ENCODE measurements at regions not wholly inside any gene's neighbourhood (a gene's known extent, or its start where the extent isn't known, plus 50 kb on each side); places are given as distances from the start of the nearest gene placed in this dataset.

GRCh38 chr13:104823709-104824108 is 1711.8 kb downstream of the EFNB2 start:
- intact Hi-C loops (cut with DNase I) = no loop called here

DNA sequence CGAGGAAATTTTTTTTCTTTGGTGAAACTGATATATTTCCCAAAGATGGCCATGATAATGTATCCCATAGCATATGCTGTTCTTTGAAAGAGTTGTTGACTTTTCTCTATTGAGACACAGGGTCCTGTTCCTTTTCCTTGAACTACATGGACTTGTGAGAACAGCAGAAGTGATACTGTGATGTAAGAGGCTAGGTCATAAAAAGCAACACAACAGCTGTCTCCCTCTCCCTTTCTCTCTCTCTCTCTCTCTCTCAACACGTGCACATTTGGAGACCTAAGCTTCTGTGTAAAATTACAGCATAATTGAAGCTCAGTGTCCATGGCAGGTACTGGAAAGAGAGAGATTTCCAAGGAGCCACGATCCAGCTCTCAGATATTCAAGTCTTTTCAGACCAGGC is 1712.4 kb downstream of the EFNB2 start:
- DNase-seq = no peak
- intact Hi-C loops (cut with DNase I) = no loop called here

More at GRCh38 chr13:104823709-104824108, 1711.8 kb downstream of the EFNB2 start:
- no peak for DNase-seq

- intact Hi-C loops (cut with DNase I) = no loop called here
- DNase-seq = no peak
Observed at GRCh38 chr13:104817271-104817670, 1718.2 kb downstream of the EFNB2 start.

DNA sequence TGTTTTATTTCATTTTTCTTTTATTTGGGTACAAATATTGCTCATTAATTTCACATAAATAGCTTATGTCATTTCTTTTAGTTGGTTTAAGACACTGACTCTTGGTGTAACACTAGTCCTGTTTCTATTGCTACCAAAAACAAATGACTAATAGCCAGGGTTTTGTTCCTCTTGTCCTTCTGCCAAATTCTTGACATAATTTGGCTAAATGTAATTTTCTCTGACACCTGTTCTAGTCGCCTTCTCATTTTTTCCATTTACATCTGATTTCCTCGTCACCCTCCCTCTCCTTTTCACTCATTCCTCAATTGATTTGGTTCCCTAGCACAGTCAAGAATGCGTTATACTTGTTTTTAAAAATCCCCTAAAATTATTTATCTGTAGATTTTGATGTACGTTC is 1718.7 kb downstream of the EFNB2 start:
- DNase-seq = no peak
- intact Hi-C loops (cut with DNase I) = no loop called here

- intact Hi-C loops (cut with DNase I) = no loop called here
- DNase-seq = no peak
Observed at GRCh38 chr13:104810242-104810641, 1725.2 kb downstream of the EFNB2 start.

- intact Hi-C loops (cut with DNase I) = no loop called here
- no peak for DNase-seq
Observed at GRCh38 chr13:104809483-104809882, 1726.0 kb downstream of the EFNB2 start.

DNA sequence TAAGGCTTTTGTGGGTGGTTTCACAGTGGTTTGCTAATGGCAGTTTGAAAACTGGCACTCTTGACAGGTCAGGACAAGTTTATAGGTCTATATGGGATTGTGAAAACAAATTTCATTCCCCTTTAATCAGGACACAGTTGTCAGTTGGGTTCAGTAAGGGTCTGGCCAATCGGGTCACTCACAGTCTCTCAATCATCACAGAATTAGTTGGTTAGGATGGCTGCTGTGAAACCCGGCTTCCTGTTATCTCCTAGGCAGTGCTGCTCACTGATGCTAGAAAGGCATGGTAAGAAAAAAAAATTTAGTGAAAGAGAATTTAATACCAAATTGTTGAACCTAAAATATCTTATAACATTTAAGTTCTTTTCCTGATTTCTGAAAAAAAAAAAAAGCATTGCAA is 1730.1 kb downstream of the EFNB2 start:
- intact Hi-C loops (cut with DNase I) = no loop called here
- no peak for DNase-seq

DNA sequence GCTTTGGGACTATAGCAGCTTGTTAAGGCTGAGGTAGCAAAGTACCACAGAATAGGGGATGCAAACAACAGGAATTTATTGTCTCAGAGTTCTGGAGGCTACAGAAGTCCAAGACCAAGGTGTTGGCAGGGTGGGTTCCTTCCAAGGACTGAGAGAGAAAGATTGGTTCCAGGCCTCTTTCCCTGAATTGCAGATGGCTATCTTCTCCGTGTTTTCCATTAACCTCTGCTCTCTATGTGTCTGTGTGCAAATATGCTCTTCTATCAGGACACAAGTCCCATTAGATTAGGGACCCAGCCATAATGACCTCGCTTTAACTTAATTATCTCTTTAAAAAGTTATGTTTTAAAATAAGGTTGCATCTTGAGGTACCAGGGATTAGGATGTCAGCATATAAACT is 1732.9 kb upstream of the SLC10A2 start:
- intact Hi-C loops (cut with DNase I) = no loop called here
- DNase-seq = no peak

DNA sequence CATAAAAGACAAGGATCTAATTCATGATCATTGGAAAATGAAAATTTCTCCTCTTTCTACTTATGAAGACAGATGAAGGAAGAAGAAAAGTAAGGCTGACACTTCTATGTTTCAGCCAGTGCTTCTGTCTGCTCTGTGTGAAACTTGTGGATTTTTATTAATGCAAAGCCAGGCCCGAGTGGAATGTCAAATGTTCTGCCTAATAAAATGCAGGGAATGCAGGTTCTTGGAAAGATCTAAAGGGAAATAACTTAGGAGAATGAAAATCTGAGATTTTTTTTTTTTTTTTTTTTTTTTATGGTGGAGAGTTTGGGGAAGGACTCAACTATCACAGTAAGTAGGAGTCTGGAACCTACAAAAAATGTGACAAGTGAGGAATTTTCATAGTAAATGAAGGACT is 1732.3 kb upstream of the SLC10A2 start:
- intact Hi-C loops (cut with DNase I) = no loop called here
- no peak for DNase-seq

- DNase-seq = no peak
- intact Hi-C loops (cut with DNase I) = no loop called here
Observed at GRCh38 chr13:104796581-104796980, 1730.4 kb upstream of the SLC10A2 start.

GRCh38 chr13:104785952-104786351 is 1719.7 kb upstream of the SLC10A2 start:
- intact Hi-C loops (cut with DNase I) = no loop called here
- no peak for DNase-seq

DNA sequence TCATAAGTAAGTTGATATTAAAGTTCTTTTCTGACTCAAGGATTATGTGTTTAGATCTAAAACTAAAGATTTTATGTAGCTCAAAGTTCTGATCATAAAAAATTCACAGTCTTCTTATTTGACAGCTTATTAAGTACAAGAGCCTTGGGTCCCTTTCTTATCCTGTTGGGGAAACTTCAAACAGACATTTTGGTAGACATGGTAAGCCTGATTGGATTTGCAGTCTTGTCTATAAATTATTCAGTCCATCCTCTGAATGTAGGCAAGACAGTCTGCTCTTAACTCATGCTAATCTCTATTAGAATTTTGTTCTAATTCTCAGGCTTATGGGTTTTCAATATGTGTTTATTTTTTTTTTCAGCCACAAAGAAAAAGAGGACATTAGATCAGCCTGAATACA is 1718.7 kb upstream of the SLC10A2 start:
- intact Hi-C loops (cut with DNase I) = no loop called here
- no peak for DNase-seq

- no peak for DNase-seq
Observed at GRCh38 chr13:104782741-104783140, 1716.5 kb upstream of the SLC10A2 start.

DNA sequence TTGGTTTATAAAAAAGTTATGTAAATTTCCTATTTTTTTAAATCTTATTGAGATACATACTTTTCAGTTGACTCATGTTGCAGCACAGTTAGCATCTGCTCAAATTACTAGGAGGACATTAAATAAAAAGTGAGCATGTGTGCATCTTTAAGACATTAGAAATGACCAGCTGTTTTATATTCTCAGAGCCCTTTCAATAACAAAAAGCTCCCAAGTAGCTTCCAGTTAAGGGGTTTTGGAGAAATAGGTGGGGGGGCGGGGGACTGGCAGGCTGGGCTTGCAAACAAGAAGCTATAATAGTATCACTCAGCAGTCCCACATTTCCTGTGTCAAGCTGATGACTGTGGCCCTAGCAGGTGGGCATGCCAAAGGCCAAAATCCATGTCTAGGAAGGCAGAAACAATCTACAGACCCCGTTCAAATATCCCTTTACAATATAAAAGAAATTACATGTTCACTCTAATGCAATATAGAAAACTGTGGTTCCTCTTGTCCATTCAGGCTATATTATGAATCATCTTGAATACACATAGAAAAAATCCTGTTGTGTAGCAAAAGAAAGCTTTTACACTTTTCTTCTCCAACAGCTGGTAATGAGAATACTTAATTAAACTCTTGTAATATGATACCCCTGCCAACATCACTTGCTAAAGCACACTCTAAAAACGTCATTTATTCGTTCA is 1713.2 kb upstream of the SLC10A2 start:
- no peak for DNase-seq
- intact Hi-C loops (cut with DNase I) = no loop called here

More at GRCh38 chr13:104782741-104783140, 1716.5 kb upstream of the SLC10A2 start:
- intact Hi-C loops (cut with DNase I) = no loop called here

DNA sequence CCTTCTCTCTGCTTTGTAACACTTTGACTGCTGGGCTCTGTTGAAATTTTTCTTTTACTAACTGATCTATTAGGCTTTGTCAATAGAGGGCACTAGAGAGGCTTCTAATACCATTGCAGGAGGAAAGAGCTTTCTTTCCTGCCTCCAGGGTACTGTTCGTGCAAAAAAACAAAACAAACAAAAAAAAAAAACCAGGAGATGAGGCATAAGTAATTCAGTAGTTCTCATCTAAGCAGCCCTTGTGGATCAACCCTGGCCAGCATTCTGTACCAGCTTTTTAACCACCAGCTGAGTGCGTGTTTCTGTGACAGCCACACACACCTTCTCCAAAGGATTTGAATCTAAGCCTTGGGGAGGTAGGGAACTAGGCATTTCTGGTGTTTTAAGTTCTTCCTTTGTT is 1707.6 kb upstream of the SLC10A2 start:
- intact Hi-C loops (cut with DNase I) = no loop called here
- DNase-seq = no peak

DNA sequence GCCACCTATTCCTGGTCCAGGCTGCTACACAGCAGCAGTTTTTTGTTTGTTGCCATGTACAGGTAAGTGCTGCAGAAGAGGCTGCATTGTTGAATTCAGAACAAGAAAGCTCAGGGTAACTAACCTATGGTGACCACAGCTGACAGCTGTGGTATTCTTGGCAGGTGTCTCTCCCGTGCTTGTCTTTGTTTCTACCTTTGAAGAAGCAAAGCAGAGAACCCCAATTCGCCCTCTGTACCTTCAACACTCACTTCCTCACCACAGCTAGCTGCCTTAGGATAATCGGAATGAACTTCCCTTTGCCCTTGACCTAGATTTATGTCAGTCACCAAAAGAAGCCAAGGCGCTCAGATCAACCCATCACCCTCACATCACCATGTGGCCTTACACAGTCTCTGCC is 1703.3 kb upstream of the SLC10A2 start:
- intact Hi-C loops (cut with DNase I) = no loop called here
- DNase-seq = no peak

- intact Hi-C loops (cut with DNase I) = no loop called here
- no peak for DNase-seq
Observed at GRCh38 chr13:104766319-104766718, 1700.1 kb upstream of the SLC10A2 start.

DNA sequence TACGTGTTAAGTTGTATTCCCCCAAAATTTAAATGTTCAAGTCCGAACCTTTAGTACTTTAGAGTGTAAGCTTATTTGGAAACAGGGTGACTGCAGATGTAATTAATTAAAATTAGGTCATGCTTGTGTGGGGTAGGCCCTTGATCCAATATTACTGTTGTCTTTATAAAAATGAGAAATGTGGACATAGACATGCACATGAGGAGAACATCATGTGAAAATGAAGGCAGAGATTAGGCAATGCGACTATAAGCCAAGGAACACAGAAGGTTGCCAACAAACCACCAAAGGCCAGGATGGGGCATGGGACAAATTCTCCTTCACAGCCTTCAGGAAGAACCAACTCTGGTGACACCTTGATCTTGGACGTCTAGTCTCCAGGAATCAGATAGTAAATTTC is 1698.4 kb upstream of the SLC10A2 start:
- intact Hi-C loops (cut with DNase I) = no loop called here

GRCh38 chr13:104759069-104759468 is 1692.9 kb upstream of the SLC10A2 start:
- DNase-seq = no peak
- intact Hi-C loops (cut with DNase I) = no loop called here

More for the DNA sequence above, 1698.4 kb upstream of the SLC10A2 start:
- no peak for DNase-seq

DNA sequence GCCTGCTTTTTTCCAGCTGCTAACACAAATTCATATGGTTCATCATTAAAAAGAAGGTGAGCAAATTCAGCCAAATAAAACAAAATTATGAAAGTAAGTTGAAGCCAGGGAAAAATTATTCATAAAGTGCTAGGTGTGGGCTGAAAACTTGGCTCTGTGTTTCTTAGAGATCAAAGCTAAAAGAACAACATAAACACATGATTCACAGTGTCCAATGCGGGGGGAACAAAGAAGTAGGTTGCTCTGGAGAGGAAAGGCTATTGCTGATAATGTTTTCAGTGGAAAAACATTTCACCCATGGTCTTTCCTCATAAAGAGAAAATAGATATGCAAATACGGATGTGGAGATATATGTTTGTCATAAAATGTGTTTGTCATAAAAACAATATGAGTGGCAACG is 1691.5 kb upstream of the SLC10A2 start:
- intact Hi-C loops (cut with DNase I) = no loop called here

DNA sequence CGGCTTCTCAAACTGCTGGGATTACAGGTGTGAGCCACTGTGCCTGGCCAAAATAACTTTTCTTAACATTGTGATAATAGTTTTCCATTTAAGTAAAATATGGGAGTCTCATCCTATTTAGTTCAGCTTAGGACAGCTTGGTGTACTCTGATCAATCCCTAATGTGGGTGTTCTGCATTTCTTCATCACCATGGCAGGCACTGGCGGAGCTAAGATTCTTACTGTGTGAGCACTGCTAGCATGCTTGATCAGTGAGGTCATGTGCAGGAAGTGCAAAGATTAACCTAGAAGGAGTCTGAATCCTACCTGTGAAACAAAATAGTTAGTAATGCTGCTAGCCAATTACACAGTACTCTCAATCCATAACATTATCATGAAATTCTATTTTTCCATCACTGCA is 1684.2 kb upstream of the SLC10A2 start:
- no peak for DNase-seq
- intact Hi-C loops (cut with DNase I) = no loop called here

More for the DNA sequence above, 1691.5 kb upstream of the SLC10A2 start:
- no peak for DNase-seq

DNA sequence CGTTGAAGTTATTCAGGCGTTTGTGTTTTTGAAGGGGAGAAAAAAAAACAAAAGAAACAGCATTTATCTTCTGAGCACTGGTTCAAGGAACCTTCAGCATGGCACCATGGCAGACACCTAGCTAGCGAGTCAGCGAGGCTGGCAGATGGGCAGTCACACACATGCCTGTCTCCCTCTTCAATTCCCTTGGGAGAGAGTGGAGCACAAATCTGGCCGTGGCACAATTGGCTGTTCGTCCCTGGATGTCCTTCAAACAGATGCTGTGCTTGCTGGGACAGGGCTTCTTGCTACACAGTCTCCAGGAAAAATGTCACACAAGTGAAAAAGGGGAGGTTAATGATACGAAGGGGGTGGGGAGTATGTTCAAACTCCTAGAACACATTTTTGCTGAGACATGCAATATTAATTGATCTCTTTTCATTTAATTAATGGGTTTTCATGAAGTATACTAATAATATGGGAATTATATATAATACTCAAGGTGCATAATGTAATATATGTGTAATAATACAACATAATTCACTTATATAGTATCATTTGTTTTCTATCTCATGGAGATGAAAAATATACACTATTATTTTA is 1674.5 kb upstream of the SLC10A2 start:
- intact Hi-C loops (cut with DNase I) = no loop called here
- peak in 5 of 10 donors; percentile 3 to 81 (median 61) for DNase-seq

DNA sequence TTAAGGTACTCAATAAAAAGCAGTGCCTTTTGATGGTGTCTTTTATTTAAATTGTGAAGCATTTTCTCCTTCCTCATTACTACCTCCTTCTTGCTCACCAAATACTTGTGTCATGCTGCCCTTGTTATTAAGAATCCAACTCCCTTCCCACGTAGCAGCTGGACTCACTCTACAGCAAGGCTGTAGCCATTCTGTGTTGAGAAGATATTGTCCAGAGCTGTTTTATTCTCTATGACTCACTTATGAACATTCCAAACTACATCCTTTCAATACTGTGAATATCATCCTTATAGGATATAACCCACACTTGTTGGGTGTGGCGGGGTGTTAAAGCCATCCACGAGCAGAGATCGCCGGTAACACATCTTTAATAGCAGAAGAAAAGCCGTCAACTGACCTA is 1671.5 kb upstream of the SLC10A2 start:
- intact Hi-C loops (cut with DNase I) = no loop called here

More for the DNA sequence above, 1671.5 kb upstream of the SLC10A2 start:
- no peak for DNase-seq

All from posterior cingulate gyrus (tissue), 11 donors.